Heart left ventricle (tissue), 16 donors: ENCODE measurements at regions not wholly inside any gene's neighbourhood (a gene's known extent, or its start where the extent isn't known, plus 50 kb on each side); places are given as distances from the start of the nearest gene placed in this dataset.

Experiments
- ATAC-seq, 4 donors: fragments of 200-7000 bp; cut with Tn5 transposase; one replicate each; pipeline ENCODE4 v1.9.1; 2020 to 2022; ENCODE audit warnings: moderate library complexity in 4 of 4, mild to moderate bottlenecking in 3 of 4, moderate number of reproducible peaks in 1 of 4
- DNase-seq, 5 donors: peaks; one replicate each; pipeline ENCODE4 v3.0.0-alpha.2; 2020
- H3K27ac ChIP-seq, 12 donors: fragments of 200-600 bp; sonication (generic) in 4 of 12; one replicate each; pipeline versions ENCODE4 v1.5.0 to v1.8.0; 2016 to 2022; ENCODE audit warnings: mild to moderate bottlenecking in 2 of 12
- H3K27me3 ChIP-seq, 9 donors: fragments of 200-600 bp; sonication (generic) in 2 of 9; one replicate each; pipeline versions ENCODE4 v1.5.1 to v1.8.0; 2016 to 2022; ENCODE audit warnings: mild to moderate bottlenecking in 3 of 9
- H3K36me3 ChIP-seq, 9 donors: fragments of 200-600 bp; sonication (generic) in 2 of 9; one replicate each; pipeline versions ENCODE4 v1.5.0 to v1.8.0; 2018 to 2022; ENCODE audit warnings: mild to moderate bottlenecking in 2 of 9
- H3K4me1 ChIP-seq, 12 donors: fragments of 200-600 bp; sonication (generic) in 4 of 12; one replicate each; pipeline versions ENCODE4 v1.5.0 to v1.8.0; 2016 to 2022; ENCODE audit warnings: mild to moderate bottlenecking in 3 of 12
- H3K4me3 ChIP-seq, 12 donors: fragments of 200-600 bp; sonication (generic) in 4 of 12; one replicate each; pipeline versions ENCODE4 v1.5.0 to v1.8.0; 2017 to 2022; ENCODE audit warnings: mild to moderate bottlenecking in 9 of 12, moderate library complexity in 4 of 12
- H3K9me3 ChIP-seq, 12 donors: fragments of 200-600 bp; sonication (generic) in 4 of 12; one replicate each; pipeline versions ENCODE4 v1.5.0 to v1.8.0; 2016 to 2022; ENCODE audit warnings: mild to moderate bottlenecking in 1 of 12
- CTCF ChIP-seq, 12 donors: fragments of 200-600 bp; sonication (generic) in 4 of 12; IDR thresholded peaks; one replicate each; pipeline versions ENCODE4 v1.5.0 to v1.8.0; 2018 to 2022; ENCODE audit warnings: antibody characterized with exemption in 12 of 12, mild to moderate bottlenecking in 5 of 12
- POLR2A ChIP-seq, 2 donors: fragments of 450-650 bp; IDR thresholded peaks; one replicate each; pipeline ENCODE4 v1.6.1; 2017; ENCODE audit warnings: antibody characterized with exemption in 2 of 2, mild to moderate bottlenecking in 2 of 2, moderate library complexity in 2 of 2
- WGBS, 4 donors: extraction: QIAGEN DNeasy Blood & Tissue Kit in 2 of 4; methylation state at CpG; one replicate each; pipeline versions ENCODE4 v1.1.5 to v1.1.7; 2013 to 2018; 5-methylcytosine and 5-hydroxymethylcytosine counted together
- intact Hi-C, 10 donors: fragments of 100-400 bp; cut with DNase I; formaldehyde crosslinking; loops; one replicate each; pipeline versions ENCODE4 v1.11.1 to v1.14.2; 2022
- donor health status: ischemic (EF 13 %, LVEDD 7.1; RV severe dilation, severe dysfunction).
- donor health status: healthy with polysubstance abuse.
- donor health status: DM: no; HTN: yes; CAD: no.
- donor health status: DM: no; HTN: no; CAD: no.
- donor health status: ischemic (EF 25% LVEDD 6.9; RV normal size, moderate dysfunction).
- donor health status: ischemic (EF 25% LVEDD 5.7; RV mildly dilated, moderate dysfunction).
- donor health status: healthy.
- donor health status: DM: yes; HTN: yes; CAD: no.
- donor health status: ischemic (EF 35%, LVEDD 5.7; RV mildly dilated, moderate dysfunction).
- donor health status: nonischemic (EF 11% LVEDD 7.7; RV severe dilation, severe dysfunction).
- donor health status: DM: yes; HTN: yes; CAD: no.
- donor health status: PGD.
- donor health status: ischemic (EF 29% LVEDD 5.4; RV normal size, mild dysfunction).
- donor health status: nonischemic (EF 23%, LVEDD 6.1; RV moderate dilation, normal function).

DNA sequence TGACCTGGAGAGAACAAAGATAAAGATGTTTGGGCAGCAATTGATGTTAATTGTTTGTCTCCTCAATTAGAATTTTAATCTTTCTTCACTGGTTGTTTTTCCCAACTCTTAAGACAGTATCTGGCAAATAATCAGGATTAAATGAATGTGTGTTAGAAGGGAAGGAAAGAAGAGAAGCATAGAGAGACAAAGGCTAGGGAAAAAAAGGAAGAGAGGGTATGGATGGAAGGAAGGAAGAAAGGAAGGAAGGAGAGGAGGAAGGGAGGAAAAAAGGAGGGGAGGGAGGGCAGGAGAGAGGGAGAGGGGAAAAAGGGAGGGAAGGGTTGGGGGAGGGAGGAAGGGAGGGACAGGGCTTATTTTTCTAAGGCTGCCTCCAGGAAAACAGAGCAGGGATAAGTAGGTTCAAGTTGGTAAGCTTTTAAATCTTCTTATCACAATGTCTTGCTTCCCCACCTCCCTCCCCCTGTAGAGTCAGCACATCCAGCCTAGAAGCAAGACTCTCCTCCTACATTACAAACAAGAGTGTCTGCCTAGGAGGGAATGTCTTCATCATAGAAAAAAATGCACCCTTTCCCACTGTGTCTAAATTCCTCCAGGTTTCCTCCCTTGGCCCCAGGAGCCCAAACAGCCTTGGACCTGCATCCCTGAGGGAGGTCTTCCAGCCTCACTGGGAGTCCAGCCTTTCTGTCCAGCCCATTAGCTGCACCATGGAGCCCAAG lies 447.8 kb upstream of the JARID2 start:
- Histone ChIP-seq H3K27ac (no peak overlapping the region), H3K4me3 (no peak overlapping the region), H3K36me3 (no peaks in the 10 kb centered on the region), H3K9me3 (peaks cover 0 to 9% (median 0%) of the 10 kb centered on the region in 12 donors), H3K4me1 (peaks cover 0 to 11% (median 6%) of the 10 kb centered on the region in 12 donors), H3K27me3 (no peaks in the 10 kb centered on the region)
- intact Hi-C loops, result no loop called here
- no peak for ATAC-seq
- no peak for TF ChIP-seq POLR2A (IDR thresholded peaks at IDR 0.05)
- no peak for TF ChIP-seq CTCF (IDR thresholded peaks at IDR 0.05)
- DNase-seq, result no peak

DNA sequence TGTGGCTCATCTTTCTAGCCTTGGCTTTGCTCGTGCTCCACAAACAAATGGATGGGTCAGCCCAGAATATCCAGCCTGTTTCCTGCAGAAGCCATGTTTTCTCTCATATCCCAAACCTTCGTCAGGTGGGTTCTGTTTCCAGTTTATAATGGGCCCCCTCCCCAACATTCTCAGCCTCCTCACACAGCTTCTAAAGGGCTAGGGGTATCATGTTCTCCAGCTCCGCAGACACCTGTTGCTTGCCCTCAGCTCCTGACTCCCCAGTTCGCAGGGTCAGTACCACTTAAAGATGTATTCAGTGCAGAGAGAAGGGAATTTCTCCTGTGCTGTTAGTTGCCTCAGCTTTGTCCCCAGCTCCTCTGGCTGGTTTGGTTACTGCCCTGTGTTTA lies 447.3 kb upstream of the JARID2 start:
- H3K9me3 ChIP-seq, result peaks cover 0 to 9% (median 0%) of the 10 kb centered on the region in 12 donors
- H3K27me3 ChIP-seq, result no peaks in the 10 kb centered on the region
- peaks cover 0 to 12% (median 6%) of the 10 kb centered on the region in 12 donors for H3K4me1 ChIP-seq
- 92 to 100% (median 95%) methylated on average over 3 to 4 of the region's 4 CpGs for WGBS, 4 donors
- ATAC-seq (no peak), DNase-seq (no peak)
- no peaks in the 10 kb centered on the region for H3K36me3 ChIP-seq
- TF ChIP-seq CTCF (IDR thresholded peaks at IDR 0.05) (no peak), POLR2A (IDR thresholded peaks at IDR 0.05) (no peak)
- H3K4me3 ChIP-seq, result no peak overlapping the region
- H3K27ac ChIP-seq, result no peak overlapping the region
- intact Hi-C loops, result no loop called here

DNA sequence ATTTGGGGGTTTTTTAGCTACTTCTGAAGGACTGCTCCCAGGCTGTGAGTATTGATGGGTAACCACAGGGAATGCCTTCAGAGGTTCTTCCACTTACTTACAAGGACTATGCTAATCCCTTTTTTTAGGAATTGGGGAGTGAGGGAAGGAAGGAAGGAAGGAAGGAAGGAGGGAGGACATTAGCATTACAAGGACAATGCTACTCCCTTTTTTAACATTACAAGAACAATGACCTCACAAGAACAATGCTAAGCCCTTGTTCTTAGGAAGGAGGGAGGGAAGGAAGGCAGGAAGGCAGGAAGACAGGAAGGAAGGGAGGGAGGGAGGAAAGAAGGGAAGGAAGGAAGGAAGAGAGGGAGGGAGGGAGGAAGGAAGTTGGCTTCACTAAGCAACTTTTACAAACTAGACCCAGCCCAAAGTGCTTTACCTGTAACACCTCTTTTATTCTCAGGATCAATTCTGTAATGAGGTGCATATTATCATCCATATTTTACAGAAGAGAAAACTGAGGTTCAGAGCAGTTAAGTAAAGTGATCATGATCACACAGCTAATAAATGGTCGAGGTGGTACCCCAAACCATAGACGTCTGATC lies 446.8 kb upstream of the JARID2 start:
- Histone ChIP-seq H3K9me3 (peaks cover 0 to 9% (median 0%) of the 10 kb centered on the region in 12 donors), H3K27ac (no peak overlapping the region), H3K4me3 (no peak overlapping the region), H3K27me3 (no peaks in the 10 kb centered on the region), H3K36me3 (no peaks in the 10 kb centered on the region), H3K4me1 (peaks cover 0 to 17% (median 6%) of the 10 kb centered on the region in 12 donors)
- ATAC-seq (no peak), DNase-seq (no peak)
- TF ChIP-seq CTCF (IDR thresholded peaks at IDR 0.05) (no peak), POLR2A (IDR thresholded peaks at IDR 0.05) (no peak)
- 90 to 96% (median 92%) methylated on average over 2 of the region's 2 CpGs for WGBS, 4 donors
- intact Hi-C loops, result no loop called here

- no peak overlapping the region for H3K4me3 ChIP-seq
- DNase-seq, result peak in 4 of 5 donors; percentile 75 to 83 (median 78)
- H3K9me3 ChIP-seq, result peaks cover 0 to 9% (median 0%) of the 10 kb centered on the region in 12 donors
- no peaks in the 10 kb centered on the region for H3K27me3 ChIP-seq
- H3K4me1 ChIP-seq, result peaks cover 0 to 23% (median 14%) of the 10 kb centered on the region in 12 donors
- peak; percentile 91 to 96 (median 92) for ATAC-seq
- H3K36me3 ChIP-seq, result no peaks in the 10 kb centered on the region
- intact Hi-C loops, result loop anchor here in 1 of 10 donors (10.0 kb wide), 1 partner anchor 445 kb away; the partner anchor contains the start of gene JARID2
- H3K27ac ChIP-seq, result peak overlapping the region in 6 of 12 donors; percentile 2 to 43 (median 20)
- no peak for TF ChIP-seq POLR2A (IDR thresholded peaks at IDR 0.05)
- TF ChIP-seq CTCF (IDR thresholded peaks at IDR 0.05), result no peak
Observed at GRCh38 chr6:14799928-14800327, 445.9 kb upstream of the JARID2 start.
